GM12891 (cell line): ENCODE measurements at regions not wholly inside any gene's neighbourhood (a gene's known extent, or its start where the extent isn't known, plus 50 kb on each side); places are given as distances from the start of the nearest gene placed in this dataset.

ENCODE experiments used
- DNase-seq: peaks from one replicate; pipeline ENCODE4 v3.0.0; 2011; ENCODE audit warnings: low spot score; ENCODE audit not compliant: insufficient read length
- FAIRE-seq: peaks from 2 replicates; lab custom pipeline; 2011; peaks lifted over from hg19 to GRCh38; lab: Jason Lieb, UNC
- PAX5 ChIP-seq: IDR thresholded peaks from 2 replicates; pipeline ENCODE4 v1.6.1; 2011; ENCODE audit warnings: low read length, moderate library complexity, mild to moderate bottlenecking; ENCODE audit not compliant: insufficient read depth, severe bottlenecking
- POLR2A ChIP-seq: IDR thresholded peaks from 2 replicates; pipeline ENCODE4 v1.6.1; 2011; ENCODE audit warnings: low read depth, low read length, control low read depth
- POLR2AphosphoS5 ChIP-seq: IDR thresholded peaks from 2 replicates; pipeline ENCODE4 v1.6.1; 2011; ENCODE audit warnings: low read depth, low read length, control low read depth
- POU2F2 ChIP-seq: IDR thresholded peaks from 2 replicates; pipeline ENCODE4 v1.6.1; 2011; ENCODE audit warnings: low read depth, mild to moderate bottlenecking, control low read depth, low read length, moderate library complexity
- SPI1 ChIP-seq: IDR thresholded peaks from 2 replicates; pipeline ENCODE4 v1.6.1; 2011; ENCODE audit warnings: low read depth, low read length, control low read depth
- TAF1 ChIP-seq: IDR thresholded peaks from 2 replicates; pipeline ENCODE4 v1.6.1; 2011; ENCODE audit warnings: low read depth, low read length, control low read depth

DNA sequence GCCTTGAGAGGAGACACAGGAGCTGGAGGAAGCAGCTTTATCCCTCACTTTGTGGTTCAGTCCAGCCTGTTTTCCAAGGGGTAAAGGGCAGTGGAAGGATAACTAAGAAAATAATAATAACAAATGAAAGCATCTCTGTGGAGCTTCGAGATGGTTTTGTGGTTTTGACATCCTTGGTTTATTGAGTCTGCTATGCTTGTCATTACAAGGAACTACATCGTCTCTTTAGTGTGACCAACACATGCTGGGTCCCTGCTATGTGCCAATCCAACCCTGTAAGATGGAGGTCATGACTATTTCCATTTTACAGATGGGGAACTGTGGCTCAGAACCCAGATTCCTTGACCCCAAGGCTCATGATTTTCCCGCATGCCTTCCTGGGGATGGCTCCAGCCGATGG is 124.8 kb downstream of the MRM1 start:
- FAIRE-seq: no peak
- TF ChIP-seq POLR2A (no peak), POLR2AphosphoS5 (no peak), TAF1 (no peak)
- no peak for DNase-seq

DNA sequence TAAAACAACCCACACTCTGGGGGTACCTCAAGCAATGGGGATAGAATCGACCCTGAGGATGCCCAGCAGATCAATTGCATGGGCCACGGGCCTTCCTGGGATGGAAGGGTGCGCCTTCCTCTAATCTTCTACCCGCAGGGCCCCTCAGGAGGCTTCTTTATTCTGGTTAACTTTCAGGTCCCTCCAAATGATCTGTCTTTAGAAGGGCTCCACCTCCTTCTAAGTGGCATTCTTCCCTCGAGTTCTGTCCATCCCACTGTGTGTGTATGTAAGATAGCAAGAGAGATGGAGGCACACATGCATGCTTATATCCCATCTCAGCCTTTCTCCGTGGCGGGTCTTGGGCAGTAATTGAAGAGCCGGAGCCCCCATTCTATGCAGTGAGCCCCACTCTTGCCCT is 125.7 kb downstream of the MRM1 start:
- FAIRE-seq: no peak
- no peak for DNase-seq
- TF ChIP-seq TAF1 (no peak), POU2F2 (no peak), SPI1 (no peak), POLR2A (no peak), POLR2AphosphoS5 (no peak), PAX5 (no peak)

- DNase-seq: no peak
- FAIRE-seq: no peak
- no peak for TF ChIP-seq POU2F2
- TF ChIP-seq PAX5: no peak
- TF ChIP-seq TAF1: no peak
- TF ChIP-seq SPI1: no peak
These were observed 126.2 kb downstream of the MRM1 start for GRCh38 chr17:36727577-36727976.

- no peak for DNase-seq
- TF ChIP-seq TAF1: no peak
- TF ChIP-seq POLR2AphosphoS5: no peak
- no peak for TF ChIP-seq POU2F2
- no peak for TF ChIP-seq SPI1
- no peak for TF ChIP-seq POLR2A
- no peak for TF ChIP-seq PAX5
- no peak for FAIRE-seq
These were observed 126.9 kb downstream of the MRM1 start for GRCh38 chr17:36728030-36728991.

DNA sequence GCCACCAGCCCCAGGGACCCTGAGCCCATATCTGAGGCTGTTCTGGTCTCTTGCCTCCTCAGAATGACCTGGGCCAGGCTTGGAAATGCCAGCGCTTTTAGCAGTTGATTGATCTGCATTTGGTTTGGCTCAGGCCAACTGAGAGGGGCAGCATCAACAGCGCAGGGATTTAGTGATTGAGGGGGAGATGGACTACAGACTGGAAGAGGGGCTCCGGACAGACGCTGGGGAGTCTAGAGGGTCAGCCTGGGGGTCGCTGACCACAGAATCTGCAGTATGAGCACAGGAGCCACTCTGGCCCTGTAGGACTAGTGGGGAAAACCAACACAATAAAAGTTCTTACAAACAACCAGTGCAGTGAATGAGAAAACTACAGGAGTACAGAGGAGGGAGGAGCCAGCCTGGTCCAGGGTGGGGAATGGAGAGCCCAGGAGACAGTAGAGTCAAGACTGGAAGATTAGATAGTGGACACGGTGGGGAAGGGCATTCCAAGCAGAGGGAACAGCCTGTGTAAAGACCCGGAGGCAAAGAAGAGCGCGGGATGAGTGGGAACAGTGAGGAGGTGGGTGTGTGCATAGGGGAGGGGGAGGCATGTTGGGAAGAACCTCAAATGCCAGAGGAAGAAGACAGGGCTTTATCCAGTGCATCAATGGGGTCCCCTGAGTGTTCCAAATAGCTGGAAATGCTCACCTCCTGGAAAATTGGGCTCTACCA is 128.9 kb downstream of the MRM1 start:
- TF ChIP-seq TAF1 (no peak), POLR2AphosphoS5 (no peak), POLR2A (no peak), SPI1 (no peak), PAX5 (no peak), POU2F2 (no peak)
- FAIRE-seq (no peak), DNase-seq (no peak)

DNA sequence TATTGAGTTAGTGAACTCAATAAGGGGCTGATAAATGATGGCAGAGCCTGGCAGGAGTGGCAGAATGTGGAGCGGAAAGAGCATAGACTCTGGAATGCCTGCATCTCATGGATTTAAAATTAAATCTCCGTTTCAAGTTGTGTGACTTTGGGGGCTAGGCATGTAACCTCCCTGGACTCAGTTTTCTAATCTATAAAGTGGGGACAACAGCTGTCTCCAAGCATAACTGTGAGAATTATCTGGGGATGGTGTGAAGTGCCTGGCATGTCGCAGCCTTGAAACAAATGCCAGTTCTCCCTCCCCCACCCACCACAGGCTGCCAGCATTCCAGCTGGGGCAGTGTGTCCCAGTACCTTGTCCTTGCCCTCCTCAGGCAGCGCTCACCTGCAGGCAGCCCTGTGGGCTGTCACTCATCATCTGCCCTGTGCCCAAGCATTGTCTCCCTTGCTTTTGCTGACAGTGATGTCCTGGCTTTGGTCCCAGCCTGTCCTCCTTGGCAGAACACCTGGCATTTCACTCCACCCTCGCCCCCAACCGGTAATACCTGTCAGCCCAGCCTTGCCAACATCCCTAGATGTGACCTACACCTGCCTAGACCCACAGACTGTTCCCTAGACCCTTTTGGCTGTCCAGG is 129.6 kb downstream of the MRM1 start:
- TF ChIP-seq TAF1: no peak
- TF ChIP-seq POU2F2: no peak
- no peak for TF ChIP-seq SPI1
- no peak for TF ChIP-seq POLR2A
- no peak for TF ChIP-seq PAX5
- no peak for TF ChIP-seq POLR2AphosphoS5
- FAIRE-seq (no peak), DNase-seq (no peak)

- FAIRE-seq: no peak
- no peak for DNase-seq
- TF ChIP-seq PAX5 (no peak), SPI1 (no peak), POU2F2 (no peak), POLR2AphosphoS5 (no peak), TAF1 (no peak), POLR2A (no peak)
These were observed 130.4 kb downstream of the MRM1 start for GRCh38 chr17:36731811-36732210.

DNA sequence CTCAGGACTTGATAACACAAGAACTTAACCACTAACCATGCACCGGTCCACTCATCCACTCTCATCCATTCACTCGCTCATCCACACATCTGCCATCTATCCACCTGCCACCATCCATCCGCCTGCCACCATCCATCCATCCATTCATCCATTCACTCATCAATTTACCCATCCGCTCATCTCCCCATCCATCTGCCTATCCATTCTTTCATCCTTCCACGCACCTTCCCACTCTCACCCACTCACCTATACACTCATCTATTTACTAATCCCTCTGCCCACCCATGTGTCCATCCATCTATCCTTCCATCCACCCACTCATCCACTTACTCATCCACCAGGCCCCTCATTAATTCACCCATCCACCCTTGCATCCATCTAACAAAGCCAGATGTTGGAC is 131.0 kb downstream of the MRM1 start:
- DNase-seq (no peak), FAIRE-seq (no peak)
- TF ChIP-seq POLR2A (no peak), TAF1 (no peak), POLR2AphosphoS5 (no peak), PAX5 (no peak), SPI1 (no peak)

- FAIRE-seq (no peak), DNase-seq (no peak)
- TF ChIP-seq POLR2A (no peak), POU2F2 (no peak), POLR2AphosphoS5 (no peak), PAX5 (no peak), TAF1 (no peak), SPI1 (no peak)
These were observed 135.1 kb downstream of the MRM1 start for GRCh38 chr17:36736201-36737156.
